OCI-LY3 (cell line): ENCODE measurements at regions not wholly inside any gene's neighbourhood (a gene's known extent, or its start where the extent isn't known, plus 50 kb on each side); places are given as distances from the start of the nearest gene placed in this dataset.

Source experiments
- H2AFZ ChIP-seq: fragments of 200-600, 300-600 bp; shearing (Covaris generic); 2 replicates; pipeline ENCODE4 v1.6.0; 2014; ENCODE audit warnings: antibody characterized with exemption, low read depth, low read length
- H3K27ac ChIP-seq: fragments of 200-600, 300-600 bp; sonication (generic); 2 replicates; pipeline ENCODE4 v1.5.1; 2014; ENCODE audit warnings: mild to moderate bottlenecking, low read length, moderate library complexity, mixed read lengths
- H3K27me3 ChIP-seq: fragments of 200-600, 300-600 bp; sonication (generic); 2 replicates; pipeline ENCODE4 v1.6.1; 2014; ENCODE audit warnings: low read depth, low read length, mixed read lengths
- H3K36me3 ChIP-seq: fragments of 200-600, 300-600 bp; sonication (generic); replicated peaks from 2 replicates; pipeline ENCODE3; 2014; ENCODE audit warnings: low read depth, low read length, mixed read lengths
- H3K4me1 ChIP-seq: fragments of 300-600, 200-600 bp; sonication (generic); 2 replicates; pipeline ENCODE4 v1.6.1; 2014; ENCODE audit warnings: low read length, mixed read lengths
- H3K4me2 ChIP-seq: fragments of 200-600, 300-600 bp; sonication (generic); 2 replicates; pipeline ENCODE4 v1.6.1; 2014; ENCODE audit warnings: low read length, mixed read lengths
- H3K4me3 ChIP-seq: fragments of 300-600, 200-600 bp; sonication (generic); 2 replicates; pipeline ENCODE4 v1.5.1; 2014; ENCODE audit warnings: antibody characterized with exemption, mild to moderate bottlenecking, low read length, moderate library complexity
- H3K79me2 ChIP-seq: fragments of 300-600, 200-600 bp; shearing (Covaris generic); 2 replicates; pipeline ENCODE4 v1.6.1; 2014; ENCODE audit warnings: mild to moderate bottlenecking, low read length, mixed read lengths
- H3K9ac ChIP-seq: fragments of 300-600, 200-600 bp; shearing (Covaris generic); 2 replicates; pipeline ENCODE4 v1.6.0; 2014; ENCODE audit warnings: mild to moderate bottlenecking, low read length, moderate library complexity
- H3K9me3 ChIP-seq: fragments of 200-600, 300-600 bp; shearing (Covaris generic); 2 replicates; pipeline ENCODE4 v1.6.1; 2014; ENCODE audit warnings: low read length, mixed read lengths; ENCODE audit not compliant: insufficient read depth
- H4K20me1 ChIP-seq: fragments of 200-600, 300-600 bp; sonication (generic); 2 replicates; pipeline ENCODE4 v1.6.1; 2016; ENCODE audit warnings: low read length, mixed read lengths; ENCODE audit not compliant: insufficient read depth
- CTCF ChIP-seq: fragments of 200-600, 300-600 bp; sonication (generic); IDR thresholded peaks from 2 replicates; pipeline ENCODE4 v1.5.1; 2014; ENCODE audit warnings: antibody characterized with exemption, low read length, low read depth
- EZH2phosphoT487 ChIP-seq: fragments of 200-600 bp; shearing (Covaris generic); IDR thresholded peaks from 2 replicates; pipeline ENCODE4 v1.6.1; 2018; ENCODE audit warnings: antibody characterized with exemption, mixed run types, low read depth

DNA sequence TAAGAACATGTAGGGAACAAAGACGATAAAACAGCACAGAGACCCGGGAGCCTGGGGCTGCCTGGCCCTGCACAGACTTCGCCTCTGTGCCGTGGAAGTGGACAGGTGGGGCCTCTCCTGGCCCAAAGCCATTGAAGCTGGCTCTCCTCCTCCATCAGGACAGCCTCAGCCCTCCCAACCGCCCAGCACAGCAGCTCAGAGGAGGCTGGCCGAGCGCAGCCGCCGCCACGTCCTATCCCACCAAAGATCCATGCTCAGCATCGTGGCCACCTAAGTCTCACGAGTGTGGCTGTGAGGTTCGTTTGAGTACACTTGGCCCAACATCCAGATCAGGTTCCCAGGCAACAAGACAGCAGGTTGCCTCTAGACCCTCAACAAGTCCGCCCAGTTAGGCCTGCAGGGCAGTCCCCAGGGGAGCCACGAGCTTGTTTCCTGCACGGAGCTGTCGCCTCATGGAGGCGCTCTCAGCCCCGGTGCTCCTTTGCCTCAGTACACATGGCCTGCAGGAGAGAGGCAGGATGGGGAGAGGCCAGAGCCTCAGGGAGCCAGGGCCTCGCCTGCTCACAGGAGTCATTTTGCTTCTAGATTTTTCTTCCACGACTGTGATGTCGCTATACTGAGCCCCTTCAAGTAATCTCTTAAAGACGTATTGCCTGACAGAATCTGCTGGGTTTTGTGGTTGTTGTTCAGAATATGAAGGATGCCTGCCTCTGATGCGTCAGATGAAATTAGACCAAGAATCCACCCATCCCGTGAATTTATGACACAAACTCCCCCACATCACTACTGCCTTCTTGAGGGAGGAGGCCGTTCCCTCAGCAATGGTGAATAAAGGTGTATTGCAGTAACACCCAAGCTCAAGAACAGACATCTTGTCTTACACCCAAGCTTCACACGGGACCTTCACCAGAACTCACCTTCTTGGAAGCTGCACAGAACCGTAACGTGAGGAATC is 102.7 kb downstream of the RNASET2 start:
- no peak overlapping the region for H3K27ac ChIP-seq
- no peaks in the 10 kb centered on the region for H4K20me1 ChIP-seq
- no peaks in the 10 kb centered on the region for H3K36me3 ChIP-seq
- TF ChIP-seq EZH2phosphoT487 (no peak), CTCF (no peak)
- no peaks in the 10 kb centered on the region for H3K79me2 ChIP-seq
- no peak overlapping the region for H2AFZ ChIP-seq
- H3K4me3 ChIP-seq, result no peak overlapping the region
- H3K9me3 ChIP-seq, result no peaks in the 10 kb centered on the region
- H3K27me3 ChIP-seq, result peaks cover 6% of the 10 kb centered on the region; the same call in 1 of the 2 replicates
- no peak overlapping the region for H3K9ac ChIP-seq
- peaks cover 9% of the 10 kb centered on the region for H3K4me1 ChIP-seq
- H3K4me2 ChIP-seq, result no peak overlapping the region

- Histone ChIP-seq H3K27ac (no peak overlapping the region), H3K9me3 (no peaks in the 10 kb centered on the region), H3K36me3 (no peaks in the 10 kb centered on the region), H2AFZ (no peak overlapping the region), H3K79me2 (no peaks in the 10 kb centered on the region), H3K4me2 (no peak overlapping the region), H3K4me1 (peaks cover 9% of the 10 kb centered on the region), H4K20me1 (no peaks in the 10 kb centered on the region), H3K9ac (no peak overlapping the region), H3K4me3 (no peak overlapping the region), H3K27me3 (peaks cover 6% of the 10 kb centered on the region; the same call in 1 of the 2 replicates)
- TF ChIP-seq EZH2phosphoT487 (no peak), CTCF (no peak)
Measured at GRCh38 chr6:166852451-166852975, 103.8 kb downstream of the RNASET2 start.

- Histone ChIP-seq H3K4me2 (no peak overlapping the region), H3K4me3 (no peak overlapping the region), H3K36me3 (no peaks in the 10 kb centered on the region), H2AFZ (no peak overlapping the region), H3K4me1 (peaks cover 10% of the 10 kb centered on the region), H3K27me3 (peaks cover 6% of the 10 kb centered on the region; the same call in 1 of the 2 replicates), H3K9me3 (no peaks in the 10 kb centered on the region), H3K79me2 (no peaks in the 10 kb centered on the region), H3K9ac (no peak overlapping the region), H4K20me1 (no peaks in the 10 kb centered on the region), H3K27ac (no peak overlapping the region)
- TF ChIP-seq CTCF, result no peak
Measured at GRCh38 chr6:166851911-166852310, 104.4 kb downstream of the RNASET2 start.

- Histone ChIP-seq H3K4me1 (peaks cover 15% of the 10 kb centered on the region), H2AFZ (no peak overlapping the region), H3K4me2 (no peak overlapping the region), H3K79me2 (no peaks in the 10 kb centered on the region), H4K20me1 (no peaks in the 10 kb centered on the region), H3K9ac (no peak overlapping the region), H3K36me3 (no peaks in the 10 kb centered on the region), H3K27me3 (peaks cover 6% of the 10 kb centered on the region; the same call in 1 of the 2 replicates), H3K27ac (no peak overlapping the region), H3K4me3 (no peak overlapping the region), H3K9me3 (no peaks in the 10 kb centered on the region)
- no peak for TF ChIP-seq CTCF
- TF ChIP-seq EZH2phosphoT487, result no peak
Measured at GRCh38 chr6:166851426-166851825, 104.9 kb downstream of the RNASET2 start.
